ENCODE measurements at regions not wholly inside any gene's neighbourhood (a gene's known extent, or its start where the extent isn't known, plus 50 kb on each side); places are given as distances from the start of the nearest gene placed in this dataset.

GRCh38 chr1:113216664-113217063, 143.7 kb downstream of the LRIG2 start:
- no peak overlapping the region for H3K27ac ChIP-seq (ENCODE audit: low read depth, low read length)
- H4K91ac ChIP-seq (replicated peaks; ENCODE audit: insufficient read length, low read length): peak overlapping the region; percentile 44
- H3K4me1 ChIP-seq (replicated peaks in 1 of 4; ENCODE audit: control insufficient read depth in 3 of 4, insufficient read depth in 4 of 4, low read length in 3 of 4): peaks cover 0 to 4% (median 0%) of the 10 kb centered on the region in 4 experiments; a peak in 2 of 7 replicates
- H2BK12ac ChIP-seq (ENCODE audit: low read depth, low read length): no peak overlapping the region
- no peak overlapping the region for H3K4me2 ChIP-seq (ENCODE audit: insufficient read depth in 1 of 2, low read depth in 2 of 2, low read length in 2 of 2)
- H3K4ac ChIP-seq (replicated peaks; ENCODE audit: insufficient read length, low read depth, low read length): no peak overlapping the region
- H4K20me1 ChIP-seq (replicated peaks in 1 of 2; ENCODE audit: control insufficient read depth in 1 of 2, insufficient read depth in 2 of 2, low read length in 2 of 2): no peaks in the 10 kb centered on the region
- no peak overlapping the region for H4K5ac ChIP-seq (ENCODE audit: insufficient read length, low read depth, low read length)
- no peaks in the 10 kb centered on the region for H3K27me3 ChIP-seq (replicated peaks in 1 of 4; ENCODE audit: control insufficient read depth in 3 of 4, extremely low read depth in 1 of 4, insufficient read depth in 3 of 4, low read length in 3 of 4)
- H3K9ac ChIP-seq (replicated peaks in 1 of 4; ENCODE audit: extremely low read depth in 1 of 4, low read depth in 3 of 4, low read length in 3 of 4): no peak overlapping the region
- 84% methylated on average over 3 of the region's 3 CpGs; no CpG with 5 or more reads in 1 of the 2 experiments for WGBS, 2 experiments (ENCODE audit: extremely low coverage in 1 of 2, insufficient coverage in 1 of 2, insufficient read length in 1 of 2, insufficient replicate concordance in 2 of 2, low coverage in 1 of 2, low lambda C conversion rate in 2 of 2, missing lambda C conversion rate in 1 of 2)
- no peaks in the 10 kb centered on the region for H3K79me2 ChIP-seq (ENCODE audit: control insufficient read depth in 1 of 2, insufficient read depth in 2 of 2, low read length in 2 of 2)
- peak overlapping the region; percentile 22 for H2BK120ac ChIP-seq (replicated peaks; ENCODE audit: low read depth, low read length)
- DNase-seq (ENCODE audit: low read depth in 1 of 2, low spot score in 2 of 2) (no peak), FAIRE-seq (no peak)
- H3K9me3 ChIP-seq (ENCODE audit: insufficient read depth in 2 of 2, low read depth in 1 of 2, low read length in 1 of 2): peaks cover 8 to 13% of the 10 kb centered on the region in 2 experiments; a peak in 3 of 4 replicates
- H3K14ac ChIP-seq (ENCODE audit: insufficient read length): no peak overlapping the region
- no peaks in the 10 kb centered on the region for H3K36me3 ChIP-seq (ENCODE audit: control insufficient read depth in 2 of 4, insufficient read depth in 4 of 4, low read length in 3 of 4)
- H3K23ac ChIP-seq (ENCODE audit: insufficient read length): no peak overlapping the region
- no peak overlapping the region for H3K56ac ChIP-seq (replicated peaks; ENCODE audit: insufficient read length, low read depth, low read length)
- H2BK20ac ChIP-seq (ENCODE audit: low read length): peak overlapping the region; percentile 62; the same call in 1 of the 2 replicates
- no peak overlapping the region for H2AK5ac ChIP-seq (ENCODE audit: low read depth, low read length)
- H2BK15ac ChIP-seq (ENCODE audit: low read length): no peak overlapping the region
- no peak overlapping the region for H2AFZ ChIP-seq (ENCODE audit: low read length)
- H3K18ac ChIP-seq (ENCODE audit: extremely low read depth, low read length): no peak overlapping the region
- no peak overlapping the region for H4K8ac ChIP-seq (ENCODE audit: extremely low read depth, insufficient read depth, low read length)
- ChIA-PET POLR2A (ENCODE audit: partially characterized antibody) (no interaction called here), CTCF (ENCODE audit: partially characterized antibody) (interaction anchor here (1.3 to 5.2 kb wide), 4 partner anchors 9 to 75 kb away, joined by 3 to 25 read pairs (median 6); no protein-coding TSS in a partner anchor)
- H3K4me3 ChIP-seq (ENCODE audit: extremely low read depth in 1 of 4, insufficient read depth in 2 of 4, low read depth in 3 of 4, low read length in 4 of 4): no peak overlapping the region
- no peaks in the 10 kb centered on the region for H3K79me1 ChIP-seq (ENCODE audit: low read depth, low read length)
- no peaks in the 10 kb centered on the region for H3K23me2 ChIP-seq (ENCODE audit: low read depth, low read length)
- H2BK5ac ChIP-seq (ENCODE audit: low read depth, low read length): no peak overlapping the region
- no peak for TF ChIP-seq KDM5A (IDR thresholded peaks at IDR 0.05; ENCODE audit: low read length)
- TF ChIP-seq KDM1A (IDR thresholded peaks at IDR 0.05; ENCODE audit: borderline replicate concordance, low read length): no peak
- no peak for TF ChIP-seq SRF (IDR thresholded peaks at IDR 0.05; ENCODE audit: low read depth, low read length)
- no peak for TF ChIP-seq BCL11A (IDR thresholded peaks at IDR 0.05; ENCODE audit: low read depth in 2 of 2, low read length in 2 of 2)
- no peak for TF ChIP-seq SIN3A (conservative IDR thresholded peaks at IDR 0.05 in 1 of 2, IDR thresholded peaks at IDR 0.05 in 1 of 2; ENCODE audit: low read depth in 1 of 2, low read length in 2 of 2)
- no peak for TF ChIP-seq TEAD4 (IDR thresholded peaks at IDR 0.05; ENCODE audit: low read depth, low read length)
- TF ChIP-seq RNF2 (IDR thresholded peaks at IDR 0.05; ENCODE audit: borderline replicate concordance, low read depth, low read length, missing control alignments, poor library complexity, severe bottlenecking): no peak
- TF ChIP-seq ATF3 (IDR thresholded peaks at IDR 0.05; ENCODE audit: insufficient read depth, low read depth, low read length): no peak
- TF ChIP-seq RBBP5 (IDR thresholded peaks at IDR 0.05; ENCODE audit: borderline replicate concordance, low read depth, low read length): no peak
- TF ChIP-seq E2F6 (IDR thresholded peaks at IDR 0.05): no peak
- TF ChIP-seq CBX5 (IDR thresholded peaks at IDR 0.05; ENCODE audit: low read depth, low read length): no peak
- no peak for TF ChIP-seq CBX8 (IDR thresholded peaks at IDR 0.05; ENCODE audit: borderline replicate concordance, low read depth, low read length)
- no peak for TF ChIP-seq CREB1 (IDR thresholded peaks at IDR 0.05)

All from H1 (cell line).